ENCODE measurements at regions not wholly inside any gene's neighbourhood (a gene's known extent, or its start where the extent isn't known, plus 50 kb on each side); places are given as distances from the start of the nearest gene placed in this dataset.

- DNase-seq: no peak
Measured at GRCh38 chr5:5711592-5711991, 289.1 kb downstream of the ICE1 start.

DNA sequence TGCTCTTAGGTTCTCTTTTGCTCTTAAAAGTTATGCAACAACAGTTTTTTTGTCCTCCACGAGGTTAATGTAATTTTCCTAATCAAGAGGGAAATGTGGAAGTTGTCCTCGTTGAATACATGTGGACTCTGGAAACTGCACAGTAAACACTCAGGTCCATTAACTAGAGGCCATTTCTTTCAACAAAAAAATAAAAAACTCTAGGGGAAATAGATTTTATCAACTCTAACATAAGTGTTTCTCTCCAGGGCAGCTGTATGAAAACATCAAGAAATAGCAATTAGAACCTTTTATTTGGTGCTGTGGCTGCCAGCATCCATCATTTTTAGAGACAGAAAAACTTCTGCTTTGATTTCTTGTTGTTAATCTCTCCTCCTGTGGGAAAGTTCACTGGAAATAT is 288.6 kb downstream of the ICE1 start:
- no peak for DNase-seq

- no peak for DNase-seq
Measured at GRCh38 chr5:5710471-5710870, 288.0 kb downstream of the ICE1 start.

- no peak for DNase-seq
Measured at GRCh38 chr5:5708367-5708919, 286.0 kb downstream of the ICE1 start.

GRCh38 chr5:5705010-5705409 is 282.5 kb downstream of the ICE1 start:
- no peak for DNase-seq

DNA sequence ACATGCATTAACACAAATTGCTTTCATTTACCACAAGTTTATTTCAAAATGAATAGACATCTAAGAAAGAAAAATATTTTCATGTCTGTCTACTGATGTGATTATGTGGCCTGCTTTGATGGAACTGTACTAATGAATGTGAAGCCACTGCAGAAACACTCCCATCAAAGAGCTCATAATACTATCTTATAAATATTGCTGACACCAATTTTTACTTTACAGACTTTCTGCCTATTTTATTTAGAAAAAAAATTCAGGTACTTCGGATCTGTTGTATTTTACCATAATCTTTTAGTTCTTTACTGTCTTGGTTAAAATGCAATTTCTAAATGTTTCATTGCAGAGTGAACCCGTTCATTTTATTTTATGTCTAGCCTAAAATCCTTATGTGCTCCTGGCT is 281.9 kb downstream of the ICE1 start:
- no peak for DNase-seq

DNA sequence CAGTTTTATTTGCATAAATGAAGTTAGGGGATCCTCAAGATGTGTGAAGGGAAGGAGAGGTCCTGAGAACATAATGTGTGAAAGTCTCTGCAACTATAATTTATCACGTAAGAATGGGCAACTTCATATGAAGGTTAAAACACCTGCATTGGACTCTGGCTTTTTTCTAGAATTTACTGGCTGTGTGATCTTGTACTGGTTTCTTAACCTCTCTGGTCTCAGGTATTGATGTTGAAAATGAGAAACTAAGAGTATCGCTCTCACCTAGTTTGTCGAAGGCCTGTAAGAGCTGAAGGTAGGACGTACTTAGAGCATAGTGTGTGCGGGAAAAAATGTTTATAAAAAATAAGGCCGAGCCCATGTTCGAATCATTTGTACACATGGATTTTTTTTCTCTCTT is 280.5 kb downstream of the ICE1 start:
- DNase-seq: no peak

DNA sequence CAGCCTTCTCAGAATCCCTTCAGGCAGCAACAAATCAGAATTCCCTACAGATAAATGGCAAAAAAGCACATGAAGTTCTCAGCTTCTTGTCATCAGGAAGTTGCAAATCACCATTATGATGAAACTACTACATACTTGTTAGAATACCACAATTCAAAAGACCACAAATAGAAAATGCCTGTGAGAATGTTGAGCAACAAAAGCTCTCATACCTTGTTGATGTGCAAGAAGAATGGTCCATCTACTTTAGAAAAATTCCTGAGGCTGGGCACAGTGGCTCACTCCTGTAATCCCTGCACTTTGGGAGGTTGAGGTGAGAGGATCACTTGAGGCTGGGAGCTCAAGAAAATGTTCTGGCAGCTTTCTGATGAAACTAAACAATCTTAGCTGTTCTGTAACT is 278.1 kb downstream of the ICE1 start:
- no peak for DNase-seq

GRCh38 chr5:5699062-5699461 is 276.6 kb downstream of the ICE1 start:
- DNase-seq: no peak

- DNase-seq: no peak
Measured at GRCh38 chr5:5695266-5695665, 272.8 kb downstream of the ICE1 start.

- DNase-seq: no peak
Measured at GRCh38 chr5:5688925-5689310, 266.4 kb downstream of the ICE1 start.

DNA sequence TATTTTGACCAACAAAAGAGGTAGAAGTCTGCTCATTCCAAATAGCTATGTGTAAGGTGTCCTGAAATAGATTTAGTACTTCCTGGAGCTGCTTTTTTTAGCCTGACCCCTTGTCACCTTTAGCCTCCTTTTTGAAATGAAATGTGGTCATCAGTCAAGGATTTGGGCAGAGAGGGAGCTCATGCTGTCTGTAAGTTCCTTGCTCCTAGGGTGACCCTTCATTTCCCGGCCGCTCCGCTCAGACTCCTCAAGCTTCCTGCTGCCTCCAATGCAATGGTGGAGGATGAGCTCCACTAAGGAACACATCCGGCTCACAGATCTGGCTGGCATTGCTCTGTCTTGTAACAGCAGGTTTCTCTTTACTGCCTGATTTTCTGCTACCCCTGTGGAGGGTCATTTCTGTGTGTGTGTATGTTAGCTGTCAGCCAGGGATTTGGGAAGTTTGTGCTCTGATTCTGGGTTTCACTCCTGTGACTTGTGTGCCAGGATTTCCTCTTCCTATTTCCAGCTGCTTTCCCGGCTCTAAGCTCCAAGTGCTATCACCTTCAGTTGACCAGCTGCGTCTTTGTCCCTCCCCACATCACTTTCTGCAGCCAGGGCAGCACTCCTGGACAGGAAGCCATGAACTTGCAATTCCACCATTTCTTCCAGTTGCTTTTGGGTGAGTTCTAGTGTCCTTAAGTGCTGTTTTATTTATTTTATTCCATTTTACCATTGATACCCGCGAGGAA is 265.9 kb downstream of the ICE1 start:
- no peak for DNase-seq

GRCh38 chr5:5687113-5687512 is 264.6 kb downstream of the ICE1 start:
- DNase-seq: no peak

DNA sequence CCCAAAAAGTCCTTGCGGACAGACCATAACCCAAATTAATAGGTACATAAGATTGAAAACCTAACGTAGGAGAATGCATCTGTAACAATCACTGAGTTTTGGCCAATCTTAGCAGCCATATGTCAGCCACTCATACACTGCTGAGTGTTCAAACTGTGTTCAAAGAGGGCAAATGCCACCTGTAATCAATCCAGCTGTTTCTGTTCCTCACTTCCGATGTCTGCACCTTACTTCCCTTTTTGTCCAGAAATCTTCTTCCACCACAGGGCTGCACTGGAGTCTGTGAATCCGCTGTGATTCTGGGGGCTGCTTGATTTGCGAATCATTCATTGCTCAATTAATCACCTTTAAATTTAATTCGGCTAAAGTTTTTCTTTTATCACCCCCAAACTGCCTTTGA is 263.9 kb downstream of the ICE1 start:
- DNase-seq: no peak

GRCh38 chr5:5685737-5686136 is 263.3 kb downstream of the ICE1 start:
- DNase-seq: no peak

GRCh38 chr5:5683174-5683573 is 260.7 kb downstream of the ICE1 start:
- DNase-seq: no peak

- no peak for DNase-seq
Measured at GRCh38 chr5:5678909-5679308, 256.4 kb downstream of the ICE1 start.

- no peak for DNase-seq
Measured at GRCh38 chr5:5677738-5678137, 255.3 kb downstream of the ICE1 start.

DNA sequence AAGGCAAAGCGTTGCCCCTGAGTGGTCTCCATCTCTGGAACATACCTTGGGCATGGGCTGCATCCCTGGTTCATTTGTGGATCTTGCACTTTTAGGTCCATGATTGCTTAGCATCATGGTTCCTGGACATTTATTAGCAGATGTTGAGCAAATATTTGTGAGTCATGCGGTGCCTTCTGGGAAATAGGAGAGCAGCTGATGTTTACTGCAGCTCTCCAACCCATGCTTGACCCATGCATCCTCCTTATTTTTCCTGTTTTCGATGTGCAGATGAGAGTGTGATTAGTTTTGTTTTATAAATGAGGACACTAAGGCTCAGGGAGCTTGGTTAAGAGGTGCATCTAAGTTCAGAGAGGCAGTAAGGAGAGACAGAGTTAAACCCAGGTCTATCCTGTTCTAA is 253.7 kb downstream of the ICE1 start:
- DNase-seq: no peak

DNA sequence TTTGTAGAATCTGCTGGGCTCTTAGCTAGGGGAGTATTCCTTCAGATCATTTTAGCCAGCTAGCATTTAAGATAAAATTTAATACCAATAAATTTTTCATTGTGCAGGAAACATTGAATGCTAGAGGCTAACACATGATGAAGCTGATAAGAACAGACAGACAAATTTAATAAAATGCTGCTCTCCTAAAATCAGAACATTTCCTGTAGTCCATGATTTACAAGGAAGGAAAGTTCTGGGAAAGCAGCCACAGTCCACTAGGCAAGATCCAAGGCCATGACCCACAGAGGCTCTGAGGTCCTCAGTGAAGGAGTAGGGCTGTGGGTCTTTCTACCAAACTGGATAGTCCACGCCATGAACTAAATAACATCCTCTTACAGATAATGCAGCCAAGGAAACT is 253.0 kb downstream of the ICE1 start:
- DNase-seq: no peak

DNA sequence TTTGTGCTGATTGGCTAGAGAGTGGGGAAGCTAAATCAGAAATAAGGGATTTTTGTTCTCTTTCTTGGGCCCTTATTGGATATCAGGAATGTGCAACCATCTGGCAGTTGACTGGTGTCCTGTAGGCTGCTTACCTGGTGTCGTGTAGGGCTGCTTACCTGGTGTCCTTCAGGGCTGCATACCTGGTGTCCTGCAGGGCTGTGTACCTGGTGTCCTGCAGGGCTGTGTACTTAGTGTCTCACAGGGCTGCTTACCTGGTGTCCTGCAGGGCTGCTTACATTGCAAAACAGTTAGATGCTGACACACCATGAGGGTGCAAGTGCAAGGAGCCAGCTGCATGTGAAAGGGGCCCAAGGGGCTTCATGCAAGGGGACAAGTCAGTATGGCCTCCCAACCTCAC is 249.3 kb downstream of the ICE1 start:
- no peak for DNase-seq

- DNase-seq: no peak
Measured at GRCh38 chr5:5667136-5667554, 244.7 kb downstream of the ICE1 start.

DNA sequence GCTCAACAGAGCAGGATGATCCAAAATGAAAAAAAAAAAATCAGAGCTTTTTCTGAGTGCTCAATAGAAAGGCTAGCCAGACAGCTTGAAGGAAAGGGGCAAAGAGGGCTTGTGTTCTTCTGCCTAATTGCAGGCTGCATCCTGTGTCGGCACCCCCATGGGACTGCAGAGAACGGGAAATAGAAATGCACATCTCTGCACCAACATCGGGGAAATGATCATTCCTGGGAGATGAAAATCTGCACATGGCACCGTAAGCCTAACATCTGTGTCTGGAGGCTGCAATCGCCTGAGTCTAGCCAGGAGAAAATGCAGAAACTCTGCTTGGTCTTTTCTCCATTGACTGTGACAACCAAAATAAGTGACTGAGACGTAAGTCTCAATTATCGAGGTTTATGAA is 243.9 kb downstream of the ICE1 start:
- no peak for DNase-seq

DNA sequence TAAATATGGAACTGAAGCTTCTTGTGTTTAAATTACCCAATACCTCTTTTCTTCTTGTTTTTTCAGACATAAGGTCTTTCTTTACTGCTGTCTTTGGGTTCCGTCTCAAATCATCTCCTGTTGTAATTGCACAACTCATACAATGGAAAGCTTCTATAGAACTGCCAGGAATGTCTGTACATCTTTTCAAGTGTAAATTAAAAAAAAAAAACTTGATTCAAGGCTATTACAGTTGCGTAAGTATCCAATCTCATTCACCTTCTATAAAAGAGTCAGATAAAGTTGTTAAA is 243.5 kb downstream of the ICE1 start:
- DNase-seq: no peak
